SK-N-SH (cell line): ENCODE measurements at regions not wholly inside any gene's neighbourhood (a gene's known extent, or its start where the extent isn't known, plus 50 kb on each side); places are given as distances from the start of the nearest gene placed in this dataset.

ENCODE experiments used
- CTCF ChIA-PET: fragments of 300-600, 350-600 bp; formaldehyde crosslinking; extraction: SDS; loops from one replicate; lab custom pipeline; 2021; lab: Yijun Ruan, JAX
- POLR2A ChIA-PET: fragments of 350-600 bp; sonication (Branson Sonifier 250); formaldehyde crosslinking; extraction: SDS; loops from one replicate; lab custom pipeline; 2020; ENCODE audit warnings: antibody characterized with exemption, inconsistent platforms; lab: Yijun Ruan, JAX
- DNase-seq: peaks from one replicate; pipeline ENCODE4 v3.0.0; 2012
- H2AFZ ChIP-seq: fragments of 200-600 bp; sonication (generic); 2 replicates; pipeline ENCODE4 v1.8.1; 2016; ENCODE audit warnings: antibody characterized with exemption, mild to moderate bottlenecking, low read depth
- H3F3A ChIP-seq: fragments of 200-600 bp; sonication (generic); replicated peaks from 2 replicates; pipeline ENCODE3; 2016; ENCODE audit warnings: antibody characterized with exemption, mild to moderate bottlenecking; ENCODE audit not compliant: insufficient read depth
- H3K27ac ChIP-seq, 2 experiments: fragments of 200-500 bp in 1 of 2; fragments of 200-600 bp in 1 of 2; sonication (Bioruptor generic) in 1 of 2; sonication (generic), shearing (Covaris generic) in 1 of 2; 2 replicates each; pipeline versions ENCODE4 v1.5.1 to v1.6.1; 2014 to 2016; ENCODE audit warnings: low read depth in 2 of 2, inconsistent platforms in 1 of 2, low read length in 1 of 2, mild to moderate bottlenecking in 1 of 2, mixed read lengths in 1 of 2
- H3K27me3 ChIP-seq: fragments of 200-600 bp; sonication (generic), shearing (Covaris generic); 2 replicates; pipeline ENCODE4 v1.6.1; 2016; ENCODE audit warnings: mixed run types; ENCODE audit not compliant: insufficient read depth
- H3K36me3 ChIP-seq, 2 experiments: fragments of 200-500 bp in 1 of 2; fragments of 200-600 bp in 1 of 2; sonication (Bioruptor generic) in 1 of 2; sonication (generic) in 1 of 2; replicated peaks in 1 of 2; 2 replicates each; pipeline versions ENCODE3 to v1.5.1; 2014 to 2016; ENCODE audit warnings: low read length in 1 of 2, mild to moderate bottlenecking in 1 of 2; ENCODE audit not compliant: insufficient read depth in 2 of 2, control insufficient read depth in 1 of 2
- H3K4me1 ChIP-seq, 2 experiments: fragments of 200-500 bp in 1 of 2; fragments of 200-600 bp in 1 of 2; sonication (Bioruptor generic) in 1 of 2; sonication (generic), shearing (Covaris generic) in 1 of 2; 2 replicates each; pipeline versions ENCODE4 v1.5.1 to v1.6.1; 2014 to 2016; ENCODE audit warnings: low read depth in 1 of 2, low read length in 1 of 2, mixed run types in 1 of 2; ENCODE audit not compliant: insufficient read depth in 2 of 2, control insufficient read depth in 1 of 2
- H3K4me2 ChIP-seq: fragments of 200-600 bp; sonication (generic), shearing (Covaris generic); 2 replicates; pipeline ENCODE4 v1.6.1; 2017; ENCODE audit warnings: mixed run types
- H3K4me3 ChIP-seq, 2 experiments: fragments of 200-500 bp in 1 of 2; fragments of 200-600 bp in 1 of 2; sonication (Bioruptor generic) in 1 of 2; sonication (generic), shearing (Covaris generic) in 1 of 2; 2 replicates each; pipeline versions ENCODE4 v1.5.1 to v1.8.1; 2014 to 2016; ENCODE audit warnings: low read depth in 2 of 2, inconsistent platforms in 1 of 2, low read length in 1 of 2, mild to moderate bottlenecking in 1 of 2, mixed read lengths in 1 of 2, moderate library complexity in 1 of 2
- H3K79me2 ChIP-seq: fragments of 200-600 bp; sonication (generic); 2 replicates; pipeline ENCODE4 v1.8.1; 2017; ENCODE audit warnings: mild to moderate bottlenecking; ENCODE audit not compliant: insufficient read depth
- H3K9ac ChIP-seq: fragments of 200-600 bp; sonication (generic); 2 replicates; pipeline ENCODE4 v1.6.1; 2017; ENCODE audit warnings: mixed run types
- H3K9me2 ChIP-seq: fragments of 200-600 bp; sonication (generic); 2 replicates; pipeline ENCODE4 v1.6.1; 2017; ENCODE audit warnings: mixed run types
- H3K9me3 ChIP-seq: fragments of 200-600 bp; sonication (generic); 2 replicates; pipeline ENCODE4 v1.6.1; 2017; ENCODE audit warnings: mixed run types, mild to moderate bottlenecking, moderate library complexity
- H4K20me1 ChIP-seq: fragments of 200-600 bp; sonication (generic); 2 replicates; pipeline ENCODE4 v1.6.1; 2017; ENCODE audit warnings: mild to moderate bottlenecking, mixed run types; ENCODE audit not compliant: insufficient read depth
- CTCF ChIP-seq: fragments of 200-600 bp; sonication (generic); IDR thresholded peaks from 2 replicates; pipeline ENCODE4 v1.6.1; 2017; ENCODE audit warnings: antibody characterized with exemption, mild to moderate bottlenecking, moderate library complexity
- EP300 ChIP-seq, 2 experiments: IDR thresholded peaks; 2 replicates each; pipeline versions ENCODE4 v1.4.0 to v1.6.1; 2012; ENCODE audit warnings: borderline replicate concordance in 1 of 2, low read depth in 1 of 2, low read length in 1 of 2
- EZH2phosphoT487 ChIP-seq: fragments of 200-600 bp; sonication (generic); IDR thresholded peaks from 2 replicates; pipeline ENCODE4 v1.6.1; 2017; ENCODE audit warnings: low read depth, mixed run types, mild to moderate bottlenecking, antibody characterized with exemption, moderate library complexity, borderline replicate concordance
- JUND ChIP-seq: IDR thresholded peaks from 2 replicates; pipeline ENCODE4 v1.4.0; 2012
- MAX ChIP-seq: IDR thresholded peaks from 2 replicates; pipeline ENCODE4 v1.4.0; 2012; ENCODE audit warnings: low read depth
- MEF2A ChIP-seq: IDR thresholded peaks from 2 replicates; pipeline ENCODE4 v1.4.0; 2012; ENCODE audit warnings: low read depth, borderline replicate concordance
- MXI1 ChIP-seq: IDR thresholded peaks from 2 replicates; pipeline ENCODE4 v1.6.1; 2012; ENCODE audit warnings: mild to moderate bottlenecking, low read depth, low read length, improper control_type of control experiment
- POLR2AphosphoS5 ChIP-seq: IDR thresholded peaks from 2 replicates; pipeline ENCODE4 v1.6.1; 2012; ENCODE audit warnings: low read depth, low read length
- RAD21 ChIP-seq: IDR thresholded peaks from 2 replicates; pipeline ENCODE4 v1.6.1; 2012; ENCODE audit warnings: mild to moderate bottlenecking, low read length
- RXRA ChIP-seq: IDR thresholded peaks from 2 replicates; pipeline ENCODE4 v1.4.0; 2012; ENCODE audit warnings: low read depth, mild to moderate bottlenecking, borderline replicate concordance
- SIN3A ChIP-seq: IDR thresholded peaks from 2 replicates; pipeline ENCODE4 v1.6.1; 2012; ENCODE audit warnings: low read depth, mild to moderate bottlenecking, low read length, moderate library complexity, borderline replicate concordance
- SMC3 ChIP-seq: IDR thresholded peaks from 2 replicates; pipeline ENCODE4 v1.6.1; 2012; ENCODE audit warnings: low read depth, low read length, improper control_type of control experiment
- TAF1 ChIP-seq: IDR thresholded peaks from 2 replicates; pipeline ENCODE4 v1.6.1; 2012; ENCODE audit warnings: low read depth, mild to moderate bottlenecking, low read length, moderate library complexity, borderline replicate concordance
- TEAD4 ChIP-seq: IDR thresholded peaks from 2 replicates; pipeline ENCODE4 v1.4.0; 2012; ENCODE audit warnings: mild to moderate bottlenecking, borderline replicate concordance; ENCODE audit not compliant: insufficient read depth
- USF1 ChIP-seq: IDR thresholded peaks from 2 replicates; pipeline ENCODE4 v1.4.0; 2012; ENCODE audit warnings: low read depth, borderline replicate concordance
- YY1 ChIP-seq: IDR thresholded peaks from 2 replicates; pipeline ENCODE4 v1.4.0; 2012; ENCODE audit warnings: low read depth, mild to moderate bottlenecking
- WGBS: methylation state at CpG from one replicate; pipeline ENCODE4 v1.1.6; 2017; ENCODE audit warnings: low lambda C conversion rate; 5-methylcytosine and 5-hydroxymethylcytosine counted together
- TF ChIP-seq, protein P1 (sequence below): fragments of 150-350 bp; IDR thresholded peaks from 2 replicates; pipeline ENCODE4 v1.6.1; 2017; ENCODE audit warnings: antibody characterized with exemption, low read length, low read depth, borderline replicate concordance
- TF ChIP-seq, protein P2 (sequence below): IDR thresholded peaks from 2 replicates; pipeline ENCODE4 v1.4.0; 2012; ENCODE audit warnings: low read depth, borderline replicate concordance
- TF ChIP-seq, protein P3 (sequence below): IDR thresholded peaks from 2 replicates; pipeline ENCODE4; 2012

DNA sequence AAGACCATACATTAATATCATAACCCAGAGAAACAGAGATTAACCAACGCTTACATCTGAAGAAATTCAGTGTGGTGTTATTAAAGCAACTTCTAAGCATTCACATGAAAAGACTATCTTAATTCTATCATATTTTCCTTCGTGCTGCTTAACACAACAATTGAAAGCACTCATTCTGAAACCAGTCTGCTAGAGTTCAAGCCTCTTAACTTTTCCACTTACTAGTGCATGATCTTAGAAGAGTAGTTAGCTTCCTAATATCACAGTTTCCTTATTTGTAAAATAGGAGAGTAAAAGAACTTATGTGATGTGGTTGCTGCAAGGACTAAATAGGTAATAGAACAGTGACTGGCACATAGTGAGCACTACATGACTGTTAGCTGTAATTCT is 379.3 kb downstream of the TRIM36 start:
- ChIA-PET CTCF (interaction anchor here (1.4 kb wide), 1 partner anchor 13 kb away, joined by 3 read pairs; no protein-coding TSS in a partner anchor), POLR2A (no interaction called here)
- H3K27me3 ChIP-seq, result no peaks in the 10 kb centered on the region
- H3K79me2 ChIP-seq, result no peaks in the 10 kb centered on the region
- no peak overlapping the region for H3K4me3 ChIP-seq
- H3K4me2 ChIP-seq, result no peak overlapping the region
- no peak overlapping the region for H3K27ac ChIP-seq
- no peaks in the 10 kb centered on the region for H3K9me3 ChIP-seq
- TF ChIP-seq, protein P1, sequence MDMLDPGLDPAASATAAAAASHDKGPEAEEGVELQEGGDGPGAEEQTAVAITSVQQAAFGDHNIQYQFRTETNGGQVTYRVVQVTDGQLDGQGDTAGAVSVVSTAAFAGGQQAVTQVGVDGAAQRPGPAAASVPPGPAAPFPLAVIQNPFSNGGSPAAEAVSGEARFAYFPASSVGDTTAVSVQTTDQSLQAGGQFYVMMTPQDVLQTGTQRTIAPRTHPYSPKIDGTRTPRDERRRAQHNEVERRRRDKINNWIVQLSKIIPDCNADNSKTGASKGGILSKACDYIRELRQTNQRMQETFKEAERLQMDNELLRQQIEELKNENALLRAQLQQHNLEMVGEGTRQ, result no peak
- TF ChIP-seq MEF2A (no peak), TAF1 (no peak), YY1 (no peak), SIN3A (no peak), USF1 (no peak), MAX (no peak), JUND (no peak), TEAD4 (no peak), MXI1 (no peak), POLR2AphosphoS5 (no peak), EZH2phosphoT487 (no peak), RXRA (no peak), RAD21 (no peak)
- H3K9me2 ChIP-seq, result no peaks in the 10 kb centered on the region
- no peaks in the 10 kb centered on the region for H3F3A ChIP-seq
- no peaks in the 10 kb centered on the region for H4K20me1 ChIP-seq
- 0% methylated on average over 2 of the region's 2 CpGs for WGBS
- H3K9ac ChIP-seq, result no peak overlapping the region
- no peaks in the 10 kb centered on the region for H3K36me3 ChIP-seq
- no peaks in the 10 kb centered on the region for H3K4me1 ChIP-seq
- H2AFZ ChIP-seq, result no peak overlapping the region
- no peak for DNase-seq

- Histone ChIP-seq H3K36me3 (no peaks in the 10 kb centered on the region), H3K4me1 (no peaks in the 10 kb centered on the region), H3K4me2 (no peak overlapping the region), H3K9me3 (no peaks in the 10 kb centered on the region), H3K9me2 (no peaks in the 10 kb centered on the region), H4K20me1 (no peaks in the 10 kb centered on the region), H3K9ac (no peak overlapping the region)
- DNase-seq, result peak; percentile 30
- CTCF ChIA-PET, result interaction anchor here (0.6 to 1.5 kb wide), 3 partner anchors 14 to 340 kb away, joined by 3 to 5 read pairs (median 4); no protein-coding TSS in a partner anchor
- 21% methylated on average over 4 of the region's 4 CpGs for WGBS
- TF ChIP-seq, protein P2, sequence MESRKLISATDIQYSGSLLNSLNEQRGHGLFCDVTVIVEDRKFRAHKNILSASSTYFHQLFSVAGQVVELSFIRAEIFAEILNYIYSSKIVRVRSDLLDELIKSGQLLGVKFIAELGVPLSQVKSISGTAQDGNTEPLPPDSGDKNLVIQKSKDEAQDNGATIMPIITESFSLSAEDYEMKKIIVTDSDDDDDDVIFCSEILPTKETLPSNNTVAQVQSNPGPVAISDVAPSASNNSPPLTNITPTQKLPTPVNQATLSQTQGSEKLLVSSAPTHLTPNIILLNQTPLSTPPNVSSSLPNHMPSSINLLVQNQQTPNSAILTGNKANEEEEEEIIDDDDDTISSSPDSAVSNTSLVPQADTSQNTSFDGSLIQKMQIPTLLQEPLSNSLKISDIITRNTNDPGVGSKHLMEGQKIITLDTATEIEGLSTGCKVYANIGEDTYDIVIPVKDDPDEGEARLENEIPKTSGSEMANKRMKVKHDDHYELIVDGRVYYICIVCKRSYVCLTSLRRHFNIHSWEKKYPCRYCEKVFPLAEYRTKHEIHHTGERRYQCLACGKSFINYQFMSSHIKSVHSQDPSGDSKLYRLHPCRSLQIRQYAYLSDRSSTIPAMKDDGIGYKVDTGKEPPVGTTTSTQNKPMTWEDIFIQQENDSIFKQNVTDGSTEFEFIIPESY, result no peak
- TF ChIP-seq EP300 (IDR thresholded peaks at IDR 0.05; ENCODE audit: borderline replicate concordance in 1 of 2, low read depth in 1 of 2, low read length in 1 of 2) (no peak), SMC3 (peak; percentile 21; the same call in 1 of the 2 replicates), EZH2phosphoT487 (no peak), TEAD4 (no peak), RXRA (no peak), MEF2A (no peak), RAD21 (peak; percentile 69), CTCF (peak; percentile 41)
- TF ChIP-seq, protein P3, sequence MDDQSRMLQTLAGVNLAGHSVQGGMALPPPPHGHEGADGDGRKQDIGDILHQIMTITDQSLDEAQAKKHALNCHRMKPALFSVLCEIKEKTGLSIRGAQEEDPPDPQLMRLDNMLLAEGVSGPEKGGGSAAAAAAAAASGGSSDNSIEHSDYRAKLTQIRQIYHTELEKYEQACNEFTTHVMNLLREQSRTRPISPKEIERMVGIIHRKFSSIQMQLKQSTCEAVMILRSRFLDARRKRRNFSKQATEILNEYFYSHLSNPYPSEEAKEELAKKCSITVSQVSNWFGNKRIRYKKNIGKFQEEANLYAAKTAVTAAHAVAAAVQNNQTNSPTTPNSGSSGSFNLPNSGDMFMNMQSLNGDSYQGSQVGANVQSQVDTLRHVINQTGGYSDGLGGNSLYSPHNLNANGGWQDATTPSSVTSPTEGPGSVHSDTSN, result no peak
- TF ChIP-seq, all 33 proteins: peak for 3
- H2AFZ ChIP-seq, result no peak overlapping the region
- no peak overlapping the region for H3K4me3 ChIP-seq
- POLR2A ChIA-PET, result no interaction called here
- no peaks in the 10 kb centered on the region for H3K79me2 ChIP-seq
- H3F3A ChIP-seq, result no peaks in the 10 kb centered on the region
- H3K27ac ChIP-seq, result no peak overlapping the region
- no peaks in the 10 kb centered on the region for H3K27me3 ChIP-seq
Measured at GRCh38 chr5:114789773-114790402, 379.8 kb downstream of the TRIM36 start.
